ENCODE measurements at regions not wholly inside any gene's neighbourhood (a gene's known extent, or its start where the extent isn't known, plus 50 kb on each side); places are given as distances from the start of the nearest gene placed in this dataset.

DNA sequence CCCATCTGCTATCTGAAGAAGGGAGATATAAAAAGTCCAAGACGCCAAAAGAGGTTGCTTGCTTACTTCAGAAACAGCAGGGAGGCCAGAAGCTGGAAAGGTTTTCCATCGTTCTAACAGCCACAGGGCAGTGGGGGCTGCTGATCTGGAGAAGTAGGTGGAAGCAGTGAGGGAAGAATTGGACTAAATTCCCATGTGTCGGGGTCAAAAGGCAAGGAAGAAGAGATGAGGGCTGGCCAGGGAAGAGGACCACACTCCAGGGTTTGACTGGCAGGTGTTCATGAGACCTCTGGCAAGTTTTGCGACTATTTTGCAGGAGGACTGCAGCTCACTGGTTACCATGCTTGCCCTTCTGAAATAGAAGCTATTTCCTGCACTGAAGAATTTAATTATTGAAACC lies 91.0 kb downstream of the SCG2 start:
- Histone ChIP-seq H3K9ac (ENCODE audit: insufficient read depth, low read depth, low read length) (no peak overlapping the region), H3K9me3 (ENCODE audit: low read length) (no peaks in the 10 kb centered on the region), H3K27ac (ENCODE audit: extremely low read length, insufficient read depth, low read length) (no peak overlapping the region), H3K4me1 (ENCODE audit: insufficient read depth, low read length) (no peaks in the 10 kb centered on the region), H4K20me1 (ENCODE audit: insufficient read depth, low read length) (no peaks in the 10 kb centered on the region), H3K27me3 (ENCODE audit: control insufficient read depth in 1 of 2, insufficient read depth in 2 of 2, low read length in 2 of 2) (0 out of 5 replicates have a peak, but pooled peaks cover 0 to 4% of the 10 kb centered on the region in 2 experiments), H3K4me2 (ENCODE audit: low read depth, low read length) (no peak overlapping the region), H3K36me3 (replicated peaks in 1 of 2; ENCODE audit: control insufficient read depth in 1 of 2, insufficient read depth in 2 of 2, low read length in 2 of 2) (no peaks in the 10 kb centered on the region), H3K79me2 (ENCODE audit: insufficient read depth, low read length) (no peaks in the 10 kb centered on the region), H2AFZ (ENCODE audit: low read length) (no peak overlapping the region), H3K4me3 (replicated peaks in 1 of 3; ENCODE audit: insufficient read depth in 1 of 3, low read depth in 2 of 3, low read length in 3 of 3) (no peak overlapping the region)
- intact Hi-C loops (cut with micrococcal nuclease; ENCODE audit: unreplicated experiment) (no loop called here), in situ Hi-C loops (cut with HindIII; ENCODE audit: extremely low pct_ligation_motif_present, low pct_unique_long_range_greater_than_20kb) (no loop called here)
- FAIRE-seq (no peak), ATAC-seq (no peak), DNase-seq (ENCODE audit: low spot score) (no peak)
- WGBS (ENCODE audit: low lambda C conversion rate), result 3% methylated on average over 4 of the region's 4 CpGs
- CTCF ChIA-PET (ENCODE audit: low intra/inter-chr PET ratio, low total read pairs), result no interaction called here
- BruUV-seq (replicated peaks), result no TSS peak
- POLR2A ChIA-PET, result no interaction called here
- TF ChIP-seq NCOA1 (CRISPR knock-in tag; IDR thresholded peaks at IDR 0.05) (no peak), KDM6A (CRISPR knock-in tag; IDR thresholded peaks at IDR 0.05; ENCODE audit: low read depth) (no peak), ZNF136 (CRISPR knock-in tag; IDR thresholded peaks at IDR 0.05; ENCODE audit: low read depth) (no peak), TARDBP (CRISPR knock-in tag; IDR thresholded peaks at IDR 0.05) (no peak), NFKB2 (CRISPR knock-in tag; IDR thresholded peaks at IDR 0.05; ENCODE audit: borderline replicate concordance) (no peak), JARID2 (CRISPR knock-in tag; IDR thresholded peaks at IDR 0.05; ENCODE audit: insufficient replicate concordance) (no peak), ATF1 (CRISPR knock-in tag; IDR thresholded peaks at IDR 0.05) (no peak), CCAR2 (optimal IDR thresholded peaks at IDR 0.05; ENCODE audit: low read depth, low read length) (no peak), ZSCAN12 (CRISPR knock-in tag; IDR thresholded peaks at IDR 0.05) (no peak), CCDC6 (CRISPR knock-in tag; IDR thresholded peaks at IDR 0.05) (no peak), HOXA7 (CRISPR knock-in tag; IDR thresholded peaks at IDR 0.05) (no peak), HDAC2 (CRISPR knock-in tag; IDR thresholded peaks at IDR 0.05) (no peak)
- TF ChIP-seq, protein P1, sequence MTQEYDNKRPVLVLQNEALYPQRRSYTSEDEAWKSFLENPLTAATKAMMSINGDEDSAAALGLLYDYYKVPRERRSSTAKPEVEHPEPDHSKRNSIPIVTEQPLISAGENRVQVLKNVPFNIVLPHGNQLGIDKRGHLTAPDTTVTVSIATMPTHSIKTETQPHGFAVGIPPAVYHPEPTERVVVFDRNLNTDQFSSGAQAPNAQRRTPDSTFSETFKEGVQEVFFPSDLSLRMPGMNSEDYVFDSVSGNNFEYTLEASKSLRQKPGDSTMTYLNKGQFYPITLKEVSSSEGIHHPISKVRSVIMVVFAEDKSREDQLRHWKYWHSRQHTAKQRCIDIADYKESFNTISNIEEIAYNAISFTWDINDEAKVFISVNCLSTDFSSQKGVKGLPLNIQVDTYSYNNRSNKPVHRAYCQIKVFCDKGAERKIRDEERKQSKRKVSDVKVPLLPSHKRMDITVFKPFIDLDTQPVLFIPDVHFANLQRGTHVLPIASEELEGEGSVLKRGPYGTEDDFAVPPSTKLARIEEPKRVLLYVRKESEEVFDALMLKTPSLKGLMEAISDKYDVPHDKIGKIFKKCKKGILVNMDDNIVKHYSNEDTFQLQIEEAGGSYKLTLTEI (CRISPR knock-in tag; conservative IDR thresholded peaks at IDR 0.05), result no peak
- TF ChIP-seq, protein P2, sequence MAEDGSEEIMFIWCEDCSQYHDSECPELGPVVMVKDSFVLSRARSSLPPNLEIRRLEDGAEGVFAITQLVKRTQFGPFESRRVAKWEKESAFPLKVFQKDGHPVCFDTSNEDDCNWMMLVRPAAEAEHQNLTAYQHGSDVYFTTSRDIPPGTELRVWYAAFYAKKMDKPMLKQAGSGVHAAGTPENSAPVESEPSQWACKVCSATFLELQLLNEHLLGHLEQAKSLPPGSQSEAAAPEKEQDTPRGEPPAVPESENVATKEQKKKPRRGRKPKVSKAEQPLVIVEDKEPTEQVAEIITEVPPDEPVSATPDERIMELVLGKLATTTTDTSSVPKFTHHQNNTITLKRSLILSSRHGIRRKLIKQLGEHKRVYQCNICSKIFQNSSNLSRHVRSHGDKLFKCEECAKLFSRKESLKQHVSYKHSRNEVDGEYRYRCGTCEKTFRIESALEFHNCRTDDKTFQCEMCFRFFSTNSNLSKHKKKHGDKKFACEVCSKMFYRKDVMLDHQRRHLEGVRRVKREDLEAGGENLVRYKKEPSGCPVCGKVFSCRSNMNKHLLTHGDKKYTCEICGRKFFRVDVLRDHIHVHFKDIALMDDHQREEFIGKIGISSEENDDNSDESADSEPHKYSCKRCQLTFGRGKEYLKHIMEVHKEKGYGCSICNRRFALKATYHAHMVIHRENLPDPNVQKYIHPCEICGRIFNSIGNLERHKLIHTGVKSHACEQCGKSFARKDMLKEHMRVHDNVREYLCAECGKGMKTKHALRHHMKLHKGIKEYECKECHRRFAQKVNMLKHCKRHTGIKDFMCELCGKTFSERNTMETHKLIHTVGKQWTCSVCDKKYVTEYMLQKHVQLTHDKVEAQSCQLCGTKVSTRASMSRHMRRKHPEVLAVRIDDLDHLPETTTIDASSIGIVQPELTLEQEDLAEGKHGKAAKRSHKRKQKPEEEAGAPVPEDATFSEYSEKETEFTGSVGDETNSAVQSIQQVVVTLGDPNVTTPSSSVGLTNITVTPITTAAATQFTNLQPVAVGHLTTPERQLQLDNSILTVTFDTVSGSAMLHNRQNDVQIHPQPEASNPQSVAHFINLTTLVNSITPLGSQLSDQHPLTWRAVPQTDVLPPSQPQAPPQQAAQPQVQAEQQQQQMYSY (CRISPR knock-in tag; IDR thresholded peaks at IDR 0.05), result no peak
- TF ChIP-seq, protein P3, sequence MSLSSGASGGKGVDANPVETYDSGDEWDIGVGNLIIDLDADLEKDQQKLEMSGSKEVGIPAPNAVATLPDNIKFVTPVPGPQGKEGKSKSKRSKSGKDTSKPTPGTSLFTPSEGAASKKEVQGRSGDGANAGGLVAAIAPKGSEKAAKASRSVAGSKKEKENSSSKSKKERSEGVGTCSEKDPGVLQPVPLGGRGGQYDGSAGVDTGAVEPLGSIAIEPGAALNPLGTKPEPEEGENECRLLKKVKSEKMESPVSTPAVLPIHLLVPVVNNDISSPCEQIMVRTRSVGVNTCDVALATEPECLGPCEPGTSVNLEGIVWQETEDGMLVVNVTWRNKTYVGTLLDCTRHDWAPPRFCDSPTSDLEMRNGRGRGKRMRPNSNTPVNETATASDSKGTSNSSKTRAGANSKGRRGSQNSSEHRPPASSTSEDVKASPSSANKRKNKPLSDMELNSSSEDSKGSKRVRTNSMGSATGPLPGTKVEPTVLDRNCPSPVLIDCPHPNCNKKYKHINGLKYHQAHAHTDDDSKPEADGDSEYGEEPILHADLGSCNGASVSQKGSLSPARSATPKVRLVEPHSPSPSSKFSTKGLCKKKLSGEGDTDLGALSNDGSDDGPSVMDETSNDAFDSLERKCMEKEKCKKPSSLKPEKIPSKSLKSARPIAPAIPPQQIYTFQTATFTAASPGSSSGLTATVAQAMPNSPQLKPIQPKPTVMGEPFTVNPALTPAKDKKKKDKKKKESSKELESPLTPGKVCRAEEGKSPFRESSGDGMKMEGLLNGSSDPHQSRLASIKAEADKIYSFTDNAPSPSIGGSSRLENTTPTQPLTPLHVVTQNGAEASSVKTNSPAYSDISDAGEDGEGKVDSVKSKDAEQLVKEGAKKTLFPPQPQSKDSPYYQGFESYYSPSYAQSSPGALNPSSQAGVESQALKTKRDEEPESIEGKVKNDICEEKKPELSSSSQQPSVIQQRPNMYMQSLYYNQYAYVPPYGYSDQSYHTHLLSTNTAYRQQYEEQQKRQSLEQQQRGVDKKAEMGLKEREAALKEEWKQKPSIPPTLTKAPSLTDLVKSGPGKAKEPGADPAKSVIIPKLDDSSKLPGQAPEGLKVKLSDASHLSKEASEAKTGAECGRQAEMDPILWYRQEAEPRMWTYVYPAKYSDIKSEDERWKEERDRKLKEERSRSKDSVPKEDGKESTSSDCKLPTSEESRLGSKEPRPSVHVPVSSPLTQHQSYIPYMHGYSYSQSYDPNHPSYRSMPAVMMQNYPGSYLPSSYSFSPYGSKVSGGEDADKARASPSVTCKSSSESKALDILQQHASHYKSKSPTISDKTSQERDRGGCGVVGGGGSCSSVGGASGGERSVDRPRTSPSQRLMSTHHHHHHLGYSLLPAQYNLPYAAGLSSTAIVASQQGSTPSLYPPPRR (CRISPR knock-in tag; IDR thresholded peaks at IDR 0.05; ENCODE audit: borderline replicate concordance), result no peak

All from HepG2 (cell line).